HG03045 (cell line): ENCODE measurements at regions not wholly inside any gene's neighbourhood (a gene's known extent, or its start where the extent isn't known, plus 50 kb on each side); places are given as distances from the start of the nearest gene placed in this dataset.
A peak's percentile ranks its signal among the peaks of the same experiment; 100 is the strongest.
"Not testable (repeated sequence)": the region's sequence is repeated elsewhere in the genome, so short reads cannot be mapped to it uniquely, and the experiment has no call there.

Experiments used
- ATAC-seq: cut with Tn5 transposase; IDR thresholded peaks from one replicate; pipeline ENCODE4 v1.9.1; 2021; ENCODE audit warnings: mild to moderate bottlenecking, moderate library complexity; ENCODE audit not compliant: unreplicated experiment

DNA sequence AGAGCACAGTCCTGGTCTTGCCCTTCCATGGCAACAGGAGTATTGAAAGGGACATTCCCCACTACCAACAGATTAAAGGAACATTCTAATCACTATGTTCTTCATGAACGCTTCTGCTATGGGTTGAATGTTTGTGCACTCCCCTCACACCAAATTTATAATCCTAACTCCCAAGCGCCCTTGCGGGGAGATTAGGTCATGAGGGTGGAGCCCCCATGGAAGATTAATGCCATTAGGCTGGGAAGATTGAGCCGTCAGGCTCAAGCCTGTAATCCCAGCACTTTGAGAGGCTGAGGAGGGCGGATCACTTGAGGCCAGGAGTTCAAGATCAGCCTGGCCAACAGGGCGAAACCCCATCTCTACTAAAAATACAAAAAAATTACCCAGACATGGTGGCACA lies 538.8 kb upstream of the CADM1 start:
- not testable (repeated sequence) for ATAC-seq

DNA sequence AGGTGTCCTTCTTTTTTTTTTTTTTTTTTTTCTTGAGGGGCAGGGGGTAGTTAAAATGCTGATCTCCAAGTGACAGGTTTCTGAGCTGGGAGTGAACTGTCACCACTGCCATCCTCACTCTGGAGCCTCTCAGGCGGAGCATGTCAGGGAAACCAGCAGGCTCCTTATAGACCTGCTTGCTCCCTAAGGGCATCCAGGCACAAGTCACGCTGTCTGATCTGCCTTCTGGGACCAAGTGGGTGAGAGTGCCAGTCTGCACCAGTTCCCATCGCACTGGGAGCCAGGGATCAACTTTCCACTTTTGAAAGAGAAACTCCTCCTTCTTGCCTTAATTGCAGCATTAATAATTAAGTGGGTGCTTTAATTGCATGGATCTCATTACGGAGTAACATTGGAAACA lies 537.9 kb upstream of the CADM1 start:
- no peak for ATAC-seq

DNA sequence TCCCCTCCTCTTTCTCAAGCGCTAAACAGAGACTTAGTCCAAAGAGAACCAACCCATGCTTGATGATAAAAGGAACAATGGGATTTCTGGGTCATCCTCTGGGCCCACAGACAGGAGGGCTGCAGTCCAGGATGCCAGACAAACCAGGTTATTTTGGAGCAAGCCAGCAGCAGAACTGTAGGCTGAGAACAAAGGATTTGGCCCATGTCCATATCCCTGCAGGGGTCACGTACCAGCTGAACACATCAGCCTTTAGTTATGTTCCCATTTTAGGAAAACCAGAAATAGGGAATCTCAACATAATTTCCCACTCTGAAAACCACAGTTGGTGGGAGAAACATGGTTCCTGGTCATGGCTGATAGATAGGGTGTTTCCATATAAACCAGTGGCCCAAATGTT lies 533.6 kb upstream of the CADM1 start:
- no peak for ATAC-seq

DNA sequence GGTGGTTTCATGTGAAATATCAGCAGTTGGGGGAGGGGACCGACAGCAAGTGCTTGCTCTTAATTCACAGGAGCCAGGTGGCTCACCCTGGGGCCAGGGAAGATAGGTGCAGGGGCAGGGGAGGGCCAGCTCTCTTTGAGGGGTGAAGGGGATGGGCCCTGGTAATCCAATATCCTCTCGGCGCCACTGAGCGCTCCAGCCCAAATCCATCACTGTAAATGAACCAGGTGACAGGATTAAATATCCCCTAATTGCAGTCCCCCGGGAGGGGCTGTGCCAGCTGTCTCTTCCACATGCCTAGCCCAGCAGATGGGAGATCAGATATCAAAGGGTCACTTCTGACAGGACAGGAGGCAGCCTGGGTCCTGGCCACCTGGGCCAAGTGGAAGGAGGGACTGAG lies 531.8 kb upstream of the CADM1 start:
- ATAC-seq = no peak

DNA sequence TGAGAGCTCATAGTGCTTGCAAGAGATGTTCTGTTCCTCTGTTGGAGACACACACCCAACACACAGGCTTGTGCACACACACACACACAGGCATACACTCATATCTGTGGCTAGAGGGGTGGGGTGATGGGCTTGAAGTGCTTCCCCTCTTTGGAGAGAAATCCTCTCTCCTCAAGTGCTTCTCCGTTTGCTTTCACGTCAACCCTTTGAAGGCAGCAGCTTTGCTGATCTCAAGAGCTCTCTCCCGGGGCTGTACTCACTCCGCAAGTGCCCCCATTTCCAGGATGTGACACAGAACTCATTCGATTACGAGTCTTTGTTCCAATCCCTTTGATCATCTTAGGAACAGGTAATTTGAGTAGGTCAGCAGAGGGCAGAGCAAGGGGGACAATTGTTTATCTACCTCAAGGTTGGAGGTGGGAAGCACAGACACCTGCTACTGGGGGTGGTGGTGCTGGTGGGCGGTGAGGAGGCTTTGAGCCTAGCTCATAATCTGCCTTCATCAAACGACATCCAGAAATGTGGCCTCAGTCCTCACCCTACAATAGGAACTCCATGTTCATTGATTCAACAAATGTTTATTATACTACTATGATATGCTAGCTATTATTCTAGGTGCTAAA lies 529.8 kb upstream of the CADM1 start:
- no peak for ATAC-seq

DNA sequence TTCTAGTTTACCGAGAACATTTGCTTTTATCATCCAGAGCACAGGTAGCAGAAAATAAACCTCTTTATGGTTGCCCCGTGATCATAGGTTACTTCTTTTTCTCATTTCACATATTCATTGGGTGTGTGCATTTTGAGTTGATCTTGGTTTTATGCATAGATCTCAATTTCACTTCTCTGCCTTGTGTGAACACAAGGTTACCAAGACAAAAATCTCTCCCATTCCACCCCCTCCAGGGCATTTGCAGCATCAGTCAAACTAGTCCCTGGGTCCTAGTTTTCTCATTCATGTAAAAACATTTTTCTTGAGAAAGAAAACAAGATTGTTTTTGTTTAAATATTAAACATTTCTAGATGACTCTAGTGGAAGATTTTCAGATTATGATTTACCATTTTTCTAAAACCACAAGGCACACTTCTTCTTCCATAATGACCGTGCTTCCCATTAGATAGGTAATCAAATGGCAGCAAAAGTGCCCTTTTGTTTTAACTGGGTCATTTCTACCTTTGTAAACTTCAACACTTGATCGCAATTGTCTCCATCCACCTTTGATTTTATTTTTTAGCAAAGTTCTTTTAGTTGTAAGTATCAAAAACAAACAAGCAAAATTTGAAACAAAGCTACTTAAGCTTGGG lies 526.6 kb upstream of the CADM1 start:
- no peak for ATAC-seq

DNA sequence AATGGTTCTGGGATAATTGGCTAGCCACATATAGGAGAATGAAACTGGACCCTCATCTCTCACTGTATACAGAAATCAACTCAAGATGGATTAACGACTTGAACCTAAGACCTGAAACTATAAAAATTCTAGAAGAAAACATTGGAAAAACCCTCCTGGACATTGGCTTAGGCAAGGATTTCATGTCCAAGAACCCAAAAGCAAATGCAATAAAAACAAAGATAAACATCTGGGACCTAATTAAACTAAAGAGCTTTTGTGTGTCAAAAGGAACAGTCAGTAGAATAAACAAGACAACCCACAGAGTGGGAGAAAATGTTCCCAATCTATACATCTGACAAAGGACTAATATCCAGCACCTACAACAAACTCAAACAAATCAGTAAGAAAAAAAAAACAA lies 524.3 kb upstream of the CADM1 start:
- not testable (repeated sequence) for ATAC-seq

DNA sequence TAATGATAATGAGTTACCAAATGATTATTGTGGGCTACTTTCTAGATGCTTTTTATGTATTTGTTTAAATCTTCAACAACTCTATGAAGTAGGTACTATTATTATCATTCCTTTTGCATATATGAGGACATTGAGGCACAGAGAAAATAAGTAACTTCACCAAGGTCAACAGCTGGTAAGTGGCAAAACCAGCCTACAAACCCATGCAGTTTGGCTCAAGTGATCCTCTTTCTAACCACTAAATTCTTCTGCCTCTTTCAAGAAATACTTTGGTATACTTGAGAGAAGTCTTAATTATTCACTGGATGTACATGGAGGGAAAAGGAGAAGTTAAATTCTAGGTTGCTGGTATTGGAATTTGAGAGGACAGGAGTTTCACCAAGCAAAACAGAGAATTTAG lies 495.2 kb upstream of the CADM1 start:
- no peak for ATAC-seq

DNA sequence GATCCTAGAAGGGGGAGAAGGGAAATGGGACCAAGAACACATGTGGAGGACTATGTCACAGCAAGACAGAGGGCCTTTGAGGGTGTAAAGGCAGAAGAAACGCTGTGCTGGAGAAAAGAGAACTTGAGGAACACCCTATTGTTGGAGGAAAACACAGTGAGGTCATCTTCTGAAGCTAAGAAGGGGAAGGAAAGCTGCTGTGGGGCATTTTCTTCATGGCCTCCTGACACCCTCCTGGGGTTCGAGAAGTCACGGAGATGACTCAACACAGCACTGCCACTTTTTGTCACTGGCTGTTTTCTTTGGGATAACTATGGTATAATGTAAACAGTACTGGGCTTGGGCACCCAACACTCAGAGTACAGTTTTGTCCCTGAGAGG lies 492.6 kb upstream of the CADM1 start:
- no peak for ATAC-seq

DNA sequence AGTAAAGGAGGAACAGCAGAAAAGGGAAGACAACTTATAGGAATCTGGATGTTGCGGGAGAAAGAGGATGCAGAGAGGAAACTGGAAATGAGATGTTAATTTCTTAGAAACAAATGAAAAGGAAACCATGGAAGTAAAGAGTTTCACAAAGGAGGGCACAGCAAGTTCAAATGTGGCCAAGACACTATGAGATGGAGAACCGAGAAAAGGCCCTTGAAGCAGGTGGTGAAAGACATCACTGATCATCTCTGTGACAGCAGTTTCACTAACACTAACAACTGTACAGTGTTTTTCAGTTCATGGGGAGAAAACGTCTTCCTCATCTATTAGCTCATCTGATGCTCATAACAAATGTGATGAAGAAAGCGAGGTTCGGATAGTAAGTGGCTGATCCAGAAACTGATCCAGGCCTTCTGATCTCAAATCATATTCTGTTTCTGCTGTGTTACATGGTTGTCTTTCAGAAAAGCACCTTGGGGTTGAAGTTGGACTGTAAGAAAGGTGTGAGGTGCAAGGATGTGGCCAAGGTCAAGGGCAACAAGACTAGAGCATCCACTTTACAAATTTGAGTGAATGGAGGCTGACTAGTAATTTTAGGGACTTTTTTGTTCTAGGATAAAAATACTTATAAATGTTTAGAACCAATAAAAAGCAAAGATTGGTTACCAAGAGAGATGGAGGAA lies 492.1 kb upstream of the CADM1 start:
- peak; percentile 99 for ATAC-seq

DNA sequence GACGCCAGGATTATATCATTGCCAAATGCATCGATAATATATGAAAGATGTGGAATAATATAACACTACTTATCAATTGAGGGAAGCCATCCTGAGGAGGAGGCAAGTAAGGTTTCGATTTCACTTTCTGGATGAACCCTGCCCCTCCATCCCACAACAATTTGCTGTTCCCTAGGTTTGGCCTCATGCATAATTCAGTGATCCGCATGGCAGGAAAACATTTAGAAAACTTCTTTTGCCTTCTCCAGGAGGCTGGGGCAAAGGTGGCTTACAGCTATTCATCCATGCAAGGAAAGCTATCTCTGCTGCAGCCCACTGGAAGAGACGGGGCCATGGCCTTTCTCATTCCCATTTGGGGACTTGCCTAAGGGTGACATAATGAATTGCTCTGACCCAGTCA lies 489.4 kb upstream of the CADM1 start:
- no peak for ATAC-seq

DNA sequence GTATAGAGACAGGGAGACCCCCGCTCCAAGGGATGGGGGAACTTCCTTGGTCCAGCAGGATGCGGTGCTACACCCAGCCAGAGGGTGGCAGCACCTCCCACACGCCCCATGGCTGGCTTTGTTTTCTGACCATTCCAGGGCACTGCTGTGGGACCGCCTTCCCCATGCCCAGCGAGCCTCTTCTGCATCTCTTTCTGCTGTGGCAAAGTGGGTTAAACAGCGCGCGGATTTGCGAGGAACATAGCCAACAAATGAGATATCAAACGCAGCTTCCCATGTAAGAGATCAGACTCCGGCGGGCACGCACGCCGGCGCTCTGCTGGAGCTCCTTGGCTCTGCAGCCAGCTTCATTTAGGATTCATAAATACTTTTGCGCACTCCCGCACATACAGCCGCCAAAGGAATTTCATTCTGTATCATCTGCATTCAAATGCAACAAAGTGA lies 485.8 kb upstream of the CADM1 start:
- ATAC-seq = no peak

DNA sequence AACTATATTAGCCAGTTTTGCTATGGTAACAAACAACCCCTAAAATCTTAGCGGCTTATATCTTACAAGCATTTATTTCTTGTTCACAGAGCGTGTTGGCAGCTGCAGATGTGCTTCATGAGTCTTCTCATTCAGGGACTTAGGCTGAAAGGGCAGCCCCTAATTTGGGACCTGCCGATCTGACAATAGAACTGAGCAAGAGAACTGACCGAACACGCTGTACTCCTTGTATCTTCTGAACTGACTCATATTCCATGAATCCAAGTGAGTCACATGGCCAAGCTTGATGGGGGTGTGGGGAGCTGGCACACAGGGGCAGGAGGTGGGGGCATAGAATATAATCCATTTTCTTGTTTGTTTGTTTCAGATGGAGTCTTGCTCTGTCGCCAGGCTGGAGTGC lies 481.7 kb upstream of the CADM1 start:
- ATAC-seq = no peak

DNA sequence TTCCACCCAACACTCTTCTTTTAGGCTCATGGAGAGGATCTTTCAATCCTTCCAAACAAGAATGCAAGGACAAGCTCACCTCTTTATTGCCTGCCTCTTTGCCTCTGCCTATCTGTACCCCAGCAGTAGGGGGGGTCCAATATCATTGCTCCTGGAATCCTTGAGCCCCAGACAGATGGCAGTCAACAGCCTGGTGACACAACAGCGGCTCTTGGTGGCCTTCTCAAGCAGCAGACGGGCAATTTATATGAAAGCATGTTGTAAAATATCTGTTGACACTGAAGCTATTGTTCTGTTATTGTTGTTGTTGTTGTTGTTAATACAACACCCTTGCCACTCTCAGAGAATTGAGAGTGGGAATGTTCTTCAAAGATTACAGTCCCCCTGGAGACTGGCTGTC lies 480.0 kb upstream of the CADM1 start:
- no peak for ATAC-seq

DNA sequence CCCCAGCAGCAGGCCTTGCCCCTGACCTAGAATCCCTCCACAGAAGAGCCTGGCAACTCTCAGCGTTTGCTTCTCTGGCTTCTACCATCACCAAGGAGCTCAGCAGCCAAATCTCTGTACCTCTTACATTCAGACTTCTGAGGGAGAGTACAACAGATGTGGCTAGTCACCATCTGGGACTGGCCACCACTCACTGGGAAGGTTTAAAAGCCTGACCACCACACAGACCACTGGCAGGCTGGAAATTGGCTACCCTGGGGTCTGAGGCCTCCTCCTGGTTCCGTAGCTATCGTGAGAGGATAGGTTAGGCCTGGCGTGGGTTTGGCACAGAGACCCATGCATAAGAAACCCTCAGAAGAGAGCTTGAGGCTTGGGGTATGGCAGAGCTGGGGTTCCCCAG lies 478.5 kb upstream of the CADM1 start:
- no peak for ATAC-seq

DNA sequence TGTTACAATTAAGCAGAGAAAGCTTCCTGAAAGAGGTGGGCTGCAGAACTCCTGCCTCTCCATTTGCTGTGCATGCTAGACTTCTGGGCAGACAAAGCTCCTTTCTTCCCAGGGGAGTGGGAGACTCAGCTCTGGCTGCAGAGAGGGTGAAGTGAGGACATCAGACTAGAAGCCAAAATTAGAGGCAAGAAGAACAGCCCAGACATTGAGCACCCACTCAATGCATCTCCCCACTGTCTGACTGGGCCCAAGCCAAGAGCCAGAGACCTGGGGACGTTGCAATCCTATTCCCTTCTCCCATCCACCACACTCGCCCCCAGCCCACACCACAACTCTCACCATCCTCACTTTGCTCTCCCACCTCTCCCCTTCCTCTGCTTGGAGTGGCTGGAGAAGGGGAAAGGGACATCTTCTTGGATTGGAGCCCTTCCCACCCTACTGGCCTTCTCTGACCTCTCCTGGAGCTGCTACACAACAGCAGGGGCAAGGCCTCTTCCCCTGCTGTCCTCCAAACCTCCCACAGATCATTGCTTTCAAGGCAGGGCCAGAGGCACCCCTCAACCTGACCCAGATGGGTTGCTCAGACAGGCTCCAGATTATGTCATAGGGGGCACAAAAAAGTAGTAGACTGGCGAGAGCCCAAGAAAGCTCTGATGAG lies 477.7 kb upstream of the CADM1 start:
- no peak for ATAC-seq

DNA sequence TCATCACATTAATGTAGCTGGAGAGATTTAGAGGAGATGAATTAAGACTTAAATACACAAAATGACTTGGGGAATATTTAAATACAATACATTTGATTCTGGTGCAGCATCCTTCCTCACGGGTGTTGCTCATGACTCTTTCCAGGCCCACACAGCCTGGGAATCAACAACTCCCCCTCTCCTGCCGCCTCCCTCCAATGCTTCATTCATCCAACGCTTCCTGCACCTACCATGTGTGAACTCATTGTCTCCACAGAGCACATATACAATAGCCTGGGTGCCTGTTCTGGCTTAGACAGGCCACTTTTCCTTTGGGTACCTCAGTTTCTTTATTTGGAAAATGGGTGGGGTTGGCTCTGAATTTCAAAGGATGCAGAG lies 476.9 kb upstream of the CADM1 start:
- ATAC-seq = no peak

DNA sequence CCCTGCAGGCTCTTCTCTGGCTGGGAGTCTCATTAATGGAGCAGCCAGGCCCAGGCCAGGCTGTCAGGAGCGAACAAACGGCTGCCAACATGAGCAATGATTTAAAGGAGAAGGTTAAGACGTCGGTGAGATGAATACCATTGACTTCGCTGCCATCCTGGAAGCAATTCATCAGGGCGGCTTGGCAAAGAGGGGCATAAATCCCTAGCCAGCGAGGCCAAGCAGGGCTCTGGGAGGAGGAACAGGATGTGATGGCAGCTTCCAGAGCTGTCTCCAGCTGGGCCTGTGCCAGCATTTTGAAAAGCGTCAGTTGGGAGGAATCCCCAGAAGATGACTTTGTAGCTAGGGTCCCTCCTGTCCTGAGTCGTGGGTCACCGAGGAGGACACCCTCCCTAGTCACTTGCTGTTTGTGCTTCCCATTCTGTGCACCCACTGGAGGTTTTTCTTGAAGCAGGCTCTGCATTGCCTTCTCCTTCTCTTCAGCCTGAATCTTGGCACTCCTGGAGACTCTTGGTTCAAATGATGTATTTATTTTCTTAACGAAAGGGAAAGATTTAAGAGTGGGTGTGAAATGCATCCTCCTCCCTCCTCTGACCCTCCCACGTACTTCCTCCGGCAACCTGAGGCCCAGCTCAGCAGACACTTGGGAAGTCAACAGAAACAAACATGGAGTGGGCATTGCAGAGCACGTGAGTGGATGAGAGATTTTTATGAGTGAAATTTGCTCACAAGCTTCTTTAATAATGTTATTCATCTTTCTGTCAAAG lies 476.3 kb upstream of the CADM1 start:
- ATAC-seq = no peak

DNA sequence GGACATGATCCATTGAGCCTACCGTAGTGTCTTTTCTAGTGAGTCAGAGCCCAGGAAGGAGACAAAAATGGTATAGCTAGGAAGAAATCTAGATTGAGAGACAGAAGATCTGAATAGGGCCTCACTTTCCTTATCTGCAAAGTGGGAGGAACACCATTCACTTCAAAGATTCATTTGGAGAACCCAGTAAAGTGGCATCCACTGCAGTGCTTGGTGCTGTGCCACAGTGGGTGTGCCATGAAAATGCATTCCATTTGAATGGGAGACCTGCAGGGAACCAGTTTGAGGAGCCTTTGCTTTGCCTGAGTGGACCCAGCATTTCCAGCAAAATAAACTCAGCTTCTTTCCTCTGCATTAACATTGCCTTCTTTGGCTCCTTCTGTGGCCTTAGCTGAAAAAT lies 470.5 kb upstream of the CADM1 start:
- ATAC-seq = no peak

DNA sequence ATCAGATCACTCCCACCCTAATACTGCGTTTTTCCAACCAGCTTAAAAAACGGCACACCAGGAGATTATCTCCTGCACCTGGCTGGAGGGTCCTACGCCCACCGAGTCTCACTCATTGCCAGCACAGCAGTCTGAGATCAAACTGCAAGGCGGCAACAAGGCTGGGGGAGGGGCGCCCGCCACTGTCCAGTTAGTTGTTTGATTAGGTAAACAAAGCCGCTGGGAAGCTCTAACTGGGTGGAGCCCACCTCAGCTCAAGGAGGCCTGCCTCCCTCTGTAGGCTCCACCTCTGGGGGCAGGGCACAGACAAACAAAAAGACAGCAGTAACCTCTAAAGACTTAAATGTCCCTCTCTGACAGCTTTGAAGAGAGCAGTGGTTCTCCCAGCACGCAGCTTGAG lies 463.0 kb upstream of the CADM1 start:
- not testable (repeated sequence) for ATAC-seq

DNA sequence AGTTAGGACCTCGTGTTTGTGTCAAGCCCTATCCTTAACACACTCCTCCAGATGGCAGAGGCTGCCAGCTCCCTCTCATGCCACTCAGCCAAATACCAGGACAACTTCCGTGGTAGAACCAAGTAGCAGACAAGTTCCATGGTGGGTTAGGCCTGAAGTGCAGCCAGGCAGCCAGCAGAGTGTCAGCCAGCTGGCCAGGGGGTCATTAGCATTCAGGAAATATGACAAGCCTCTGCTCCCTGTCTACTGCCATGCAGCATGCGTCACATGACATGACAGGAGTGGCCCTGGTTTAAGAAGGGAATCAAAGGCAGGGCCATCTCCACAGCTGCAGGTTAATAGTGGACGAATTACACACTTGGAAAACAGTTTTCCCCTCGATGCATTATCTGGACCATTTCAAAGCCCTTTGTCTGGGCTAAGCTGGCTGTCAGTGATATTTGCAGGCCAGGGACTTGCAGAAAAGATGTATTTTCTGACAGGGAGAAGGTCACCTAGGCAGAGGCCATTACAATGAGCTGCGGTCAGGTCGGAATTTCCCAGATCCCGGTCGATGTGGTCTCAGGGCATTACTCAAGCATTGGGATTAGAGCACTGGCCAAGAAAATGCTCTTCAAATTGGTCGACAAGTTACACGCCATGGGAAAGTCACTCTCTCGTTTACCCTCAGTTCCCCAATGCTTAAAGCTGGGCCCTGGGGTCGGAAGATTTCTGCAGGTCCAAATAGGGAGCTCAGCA lies 461.7 kb upstream of the CADM1 start:
- ATAC-seq = no peak
